A549 (cell line): ENCODE measurements at regions not wholly inside any gene's neighbourhood (a gene's known extent, or its start where the extent isn't known, plus 50 kb on each side); places are given as distances from the start of the nearest gene placed in this dataset.

ENCODE experiments used
- ATAC-seq, 2 experiments: fragments of 200-7000 bp in 1 of 2; fragments of >200 bp in 1 of 2; cut with Nextera tagmentation in 1 of 2; cut with Tn5 transposase in 1 of 2; 3 replicates each; pipeline versions ENCODE4 v1.8.0 to v1.9.1; 2018 to 2020; ENCODE audit warnings: mild to moderate bottlenecking in 1 of 2, moderate library complexity in 1 of 2
- CTCF ChIA-PET: fragments of 300-600 bp; sonication (Branson Sonifier 250); formaldehyde crosslinking; extraction: SDS; loops from one replicate; lab custom pipeline; 2021; ENCODE audit warnings: antibody characterized with exemption, inconsistent platforms; lab: Yijun Ruan, JAX
- POLR2A ChIA-PET: fragments of 350-600 bp; formaldehyde crosslinking; extraction: SDS; loops from one replicate; lab custom pipeline; 2021; ENCODE audit warnings: antibody characterized with exemption, inconsistent platforms; lab: Yijun Ruan, JAX
- DNase-seq, 2 experiments: peaks; one replicate each; pipeline versions ENCODE4 v3.0.0 to v3.0.0-alpha.2; 2011 to 2016; ENCODE audit warnings: low read depth in 1 of 2, low spot score in 1 of 2
- FAIRE-seq: peaks from 2 replicates; lab custom pipeline; 2011; peaks lifted over from hg19 to GRCh38; lab: Jason Lieb, UNC
- H3K27ac ChIP-seq, 2 experiments: fragments of >200 bp; sonication (Bioruptor Twin); formaldehyde crosslinking; 3 replicates each; pipeline ENCODE4 v1.5.1; 2016 to 2017
- H3K4me1 ChIP-seq: fragments of >200 bp; sonication (Bioruptor Twin); formaldehyde crosslinking; 3 replicates; pipeline ENCODE4 v1.6.1; 2016
- H3K4me2 ChIP-seq: fragments of >200 bp; sonication (Bioruptor Twin); formaldehyde crosslinking; 3 replicates; pipeline ENCODE4 v1.6.1; 2016
- H3K4me3 ChIP-seq: fragments of >200 bp; sonication (Bioruptor Twin); formaldehyde crosslinking; 3 replicates; pipeline ENCODE4 v1.5.1; 2016
- H3K9me3 ChIP-seq: fragments of >200 bp; sonication (Bioruptor Twin); formaldehyde crosslinking; 3 replicates; pipeline ENCODE4 v1.6.1; 2016
- CHD2 ChIP-seq: fragments of 150-350 bp; IDR thresholded peaks from 2 replicates; pipeline ENCODE4 v1.6.1; 2014; ENCODE audit warnings: low read length; ENCODE audit not compliant: partially characterized antibody
- CHD4 ChIP-seq: fragments of 200-600 bp; sonication (generic); IDR thresholded peaks from 2 replicates; pipeline ENCODE4 v1.6.1; 2016; ENCODE audit warnings: antibody characterized with exemption, mild to moderate bottlenecking, borderline replicate concordance
- EHF ChIP-seq: fragments of 250-450 bp; sonication (Bioruptor Pico); IDR thresholded peaks from 2 replicates; pipeline ENCODE4 v1.5.0; 2020; ENCODE audit warnings: mild to moderate bottlenecking
- FOXS1 ChIP-seq: fragments of 250-450 bp; sonication (Bioruptor Pico); IDR thresholded peaks from 2 replicates; pipeline ENCODE4 v1.5.0; 2020; ENCODE audit warnings: mild to moderate bottlenecking, moderate library complexity
- HOXA7 ChIP-seq: fragments of 250-450 bp; sonication (Bioruptor Pico); IDR thresholded peaks from 2 replicates; pipeline ENCODE4 v1.5.0; 2020; ENCODE audit warnings: mild to moderate bottlenecking, moderate library complexity
- HOXB13 ChIP-seq: fragments of 250-450 bp; sonication (Bioruptor Pico); IDR thresholded peaks from 2 replicates; pipeline ENCODE4 v1.5.0; 2020; ENCODE audit warnings: low read depth, mild to moderate bottlenecking, moderate library complexity
- HOXB5 ChIP-seq: fragments of 250-450 bp; sonication (Bioruptor Pico); IDR thresholded peaks from 2 replicates; pipeline ENCODE4 v1.5.0; 2020; ENCODE audit warnings: mild to moderate bottlenecking, moderate library complexity
- JUNB ChIP-seq: fragments of >200 bp; sonication (Bioruptor Twin); formaldehyde crosslinking; IDR thresholded peaks from 2 replicates; pipeline ENCODE4 v1.6.1; 2016
- PHF8 ChIP-seq: fragments of 200-600 bp; sonication (generic); IDR thresholded peaks from 2 replicates; pipeline ENCODE4 v1.6.1; 2016; ENCODE audit warnings: low read depth, mild to moderate bottlenecking, antibody characterized with exemption, moderate library complexity, borderline replicate concordance
- POLR2A ChIP-seq: IDR thresholded peaks from 2 replicates; pipeline ENCODE4 v1.6.1; 2012; ENCODE audit warnings: mild to moderate bottlenecking, low read length
- POLR2AphosphoS2 ChIP-seq: conservative IDR thresholded peaks from 2 replicates; pipeline ENCODE4 v1.6.1; 2012; ENCODE audit warnings: low read length, improper control_type of control experiment, inconsistent platforms
- RNF2 ChIP-seq: fragments of 200-600 bp; sonication (generic); IDR thresholded peaks from 2 replicates; pipeline ENCODE4 v1.6.1; 2016; ENCODE audit warnings: low read depth, mild to moderate bottlenecking, antibody characterized with exemption, moderate library complexity, borderline replicate concordance
- TFCP2L1 ChIP-seq: fragments of 250-450 bp; sonication (Bioruptor Pico); IDR thresholded peaks from 2 replicates; pipeline ENCODE4 v1.5.0; 2021; ENCODE audit warnings: mild to moderate bottlenecking
- ZC3H11A ChIP-seq: fragments of 450-650 bp; IDR thresholded peaks from 2 replicates; pipeline ENCODE4 v1.6.1; 2014; ENCODE audit warnings: antibody characterized with exemption, mild to moderate bottlenecking
- ZNF302 ChIP-seq: fragments of 250-450 bp; sonication (Bioruptor Pico); IDR thresholded peaks from 2 replicates; pipeline ENCODE4 v1.9.0; 2021; ENCODE audit warnings: inconsistent platforms, mild to moderate bottlenecking, moderate library complexity
- WGBS: methylation state at CpG from one replicate; pipeline ENCODE4 v1.1.6; 2017; ENCODE audit errors: missing lambda C conversion rate; 5-methylcytosine and 5-hydroxymethylcytosine counted together
- TF ChIP-seq, protein P1 (sequence below): fragments of 450-650 bp; IDR thresholded peaks from 2 replicates; pipeline ENCODE4 v1.6.1; 2014; ENCODE audit warnings: antibody characterized with exemption
- TF ChIP-seq, protein P2 (sequence below): IDR thresholded peaks from 2 replicates; pipeline ENCODE4 v1.6.1; 2012; ENCODE audit warnings: low read depth, borderline replicate concordance
- TF ChIP-seq, protein P3 (sequence below): fragments of >200 bp; sonication (Bioruptor Twin); formaldehyde crosslinking; IDR thresholded peaks from 2 replicates; pipeline ENCODE4 v1.6.1; 2016
- TF ChIP-seq, protein P4 (sequence below): fragments of 250-450 bp; sonication (Bioruptor Pico); IDR thresholded peaks from 2 replicates; pipeline ENCODE4 v1.5.0; 2021; ENCODE audit warnings: mild to moderate bottlenecking, moderate library complexity, borderline replicate concordance
- TF ChIP-seq, protein P5 (sequence below): IDR thresholded peaks from 2 replicates; pipeline ENCODE4 v1.6.1; 2012
- TF ChIP-seq, protein P6 (sequence below): fragments of >200 bp; sonication (Bioruptor Twin); formaldehyde crosslinking; IDR thresholded peaks from 3 replicates; pipeline ENCODE4 v1.6.1; 2016
- TF ChIP-seq, protein P7 (sequence below): IDR thresholded peaks from 2 replicates; pipeline ENCODE4 v1.6.1; 2012

DNA sequence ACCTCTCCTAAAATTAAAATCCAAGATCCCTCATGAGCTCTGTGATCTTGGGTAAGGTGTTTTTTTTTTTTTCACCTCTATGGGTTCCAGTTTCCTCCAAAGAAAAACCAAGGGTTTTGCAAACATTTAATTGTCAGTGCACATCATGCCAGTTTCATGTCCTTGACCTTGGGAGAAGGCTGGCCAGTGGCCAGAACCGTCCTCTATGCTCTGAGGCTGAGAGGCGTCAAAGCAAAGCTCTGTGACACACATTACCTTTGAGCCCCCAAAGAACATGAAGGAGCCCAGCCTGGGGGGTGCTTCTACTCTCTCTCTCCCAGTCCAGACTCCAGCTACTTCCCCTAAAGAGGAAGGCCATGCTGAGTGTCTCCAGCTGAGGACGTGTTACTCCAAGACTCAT is 145.5 kb upstream of the TMEM132C start:
- FAIRE-seq, result no peak

DNA sequence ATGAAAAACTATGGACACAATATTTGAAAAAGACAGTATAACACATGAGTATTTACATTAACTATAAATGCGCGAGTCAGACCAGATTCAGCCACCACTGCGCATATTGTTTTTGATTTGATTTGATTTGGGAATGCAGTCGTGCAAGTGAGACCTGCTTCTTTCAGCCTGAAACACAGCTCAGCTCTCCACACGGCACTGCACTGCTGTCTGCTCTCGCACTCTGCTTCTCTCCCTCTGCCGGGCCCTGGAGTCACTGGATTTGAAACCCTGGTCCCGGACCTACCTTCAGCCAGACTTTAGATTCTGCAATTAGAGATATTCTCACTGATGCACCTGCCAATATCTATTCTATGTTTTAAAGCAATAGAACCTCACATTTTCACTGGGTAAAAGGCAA is 143.9 kb upstream of the TMEM132C start:
- Histone ChIP-seq H3K27ac (no peak overlapping the region), H3K4me3 (no peak overlapping the region), H3K9me3 (peaks cover 21% of the 10 kb centered on the region; the same call in 2 of the 3 replicates), H3K4me1 (no peaks in the 10 kb centered on the region), H3K4me2 (no peak overlapping the region)
- ATAC-seq, result no peak
- DNase-seq, result no peak
- TF ChIP-seq HOXA7 (CRISPR knock-in tag), result no peak
- TF ChIP-seq POLR2A, result no peak
- no peak for TF ChIP-seq RNF2
- TF ChIP-seq, protein P1, sequence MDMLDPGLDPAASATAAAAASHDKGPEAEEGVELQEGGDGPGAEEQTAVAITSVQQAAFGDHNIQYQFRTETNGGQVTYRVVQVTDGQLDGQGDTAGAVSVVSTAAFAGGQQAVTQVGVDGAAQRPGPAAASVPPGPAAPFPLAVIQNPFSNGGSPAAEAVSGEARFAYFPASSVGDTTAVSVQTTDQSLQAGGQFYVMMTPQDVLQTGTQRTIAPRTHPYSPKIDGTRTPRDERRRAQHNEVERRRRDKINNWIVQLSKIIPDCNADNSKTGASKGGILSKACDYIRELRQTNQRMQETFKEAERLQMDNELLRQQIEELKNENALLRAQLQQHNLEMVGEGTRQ, result no peak
- TF ChIP-seq, protein P2, sequence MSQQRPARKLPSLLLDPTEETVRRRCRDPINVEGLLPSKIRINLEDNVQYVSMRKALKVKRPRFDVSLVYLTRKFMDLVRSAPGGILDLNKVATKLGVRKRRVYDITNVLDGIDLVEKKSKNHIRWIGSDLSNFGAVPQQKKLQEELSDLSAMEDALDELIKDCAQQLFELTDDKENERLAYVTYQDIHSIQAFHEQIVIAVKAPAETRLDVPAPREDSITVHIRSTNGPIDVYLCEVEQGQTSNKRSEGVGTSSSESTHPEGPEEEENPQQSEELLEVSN, result no peak
- TF ChIP-seq, protein P3, sequence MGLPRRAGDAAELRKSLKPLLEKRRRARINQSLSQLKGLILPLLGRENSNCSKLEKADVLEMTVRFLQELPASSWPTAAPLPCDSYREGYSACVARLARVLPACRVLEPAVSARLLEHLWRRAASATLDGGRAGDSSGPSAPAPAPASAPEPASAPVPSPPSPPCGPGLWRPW, result no peak
- TF ChIP-seq JUNB, result no peak
- no peak for TF ChIP-seq HOXB5 (CRISPR knock-in tag)
- no peak for TF ChIP-seq PHF8
- TF ChIP-seq, protein P4, sequence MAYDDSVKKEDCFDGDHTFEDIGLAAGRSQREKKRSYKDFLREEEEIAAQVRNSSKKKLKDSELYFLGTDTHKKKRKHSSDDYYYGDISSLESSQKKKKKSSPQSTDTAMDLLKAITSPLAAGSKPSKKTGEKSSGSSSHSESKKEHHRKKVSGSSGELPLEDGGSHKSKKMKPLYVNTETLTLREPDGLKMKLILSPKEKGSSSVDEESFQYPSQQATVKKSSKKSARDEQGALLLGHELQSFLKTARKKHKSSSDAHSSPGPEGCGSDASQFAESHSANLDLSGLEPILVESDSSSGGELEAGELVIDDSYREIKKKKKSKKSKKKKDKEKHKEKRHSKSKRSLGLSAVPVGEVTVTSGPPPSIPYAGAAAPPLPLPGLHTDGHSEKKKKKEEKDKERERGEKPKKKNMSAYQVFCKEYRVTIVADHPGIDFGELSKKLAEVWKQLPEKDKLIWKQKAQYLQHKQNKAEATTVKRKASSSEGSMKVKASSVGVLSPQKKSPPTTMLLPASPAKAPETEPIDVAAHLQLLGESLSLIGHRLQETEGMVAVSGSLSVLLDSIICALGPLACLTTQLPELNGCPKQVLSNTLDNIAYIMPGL (CRISPR knock-in tag), result no peak
- TF ChIP-seq HOXB13 (CRISPR knock-in tag), result no peak
- ChIA-PET POLR2A (no interaction called here), CTCF (no interaction called here)
- 46% methylated on average over 8 of the region's 8 CpGs for WGBS
- no peak for FAIRE-seq

More for the DNA sequence above, 145.5 kb upstream of the TMEM132C start:
- no peaks in the 10 kb centered on the region for H3K4me1 ChIP-seq
- ATAC-seq (no peak), DNase-seq (no peak)
- no peak for TF ChIP-seq EHF (CRISPR knock-in tag)
- TF ChIP-seq POLR2AphosphoS2, result no peak
- TF ChIP-seq FOXS1 (CRISPR knock-in tag), result no peak
- TF ChIP-seq PHF8, result no peak
- TF ChIP-seq, protein P5, sequence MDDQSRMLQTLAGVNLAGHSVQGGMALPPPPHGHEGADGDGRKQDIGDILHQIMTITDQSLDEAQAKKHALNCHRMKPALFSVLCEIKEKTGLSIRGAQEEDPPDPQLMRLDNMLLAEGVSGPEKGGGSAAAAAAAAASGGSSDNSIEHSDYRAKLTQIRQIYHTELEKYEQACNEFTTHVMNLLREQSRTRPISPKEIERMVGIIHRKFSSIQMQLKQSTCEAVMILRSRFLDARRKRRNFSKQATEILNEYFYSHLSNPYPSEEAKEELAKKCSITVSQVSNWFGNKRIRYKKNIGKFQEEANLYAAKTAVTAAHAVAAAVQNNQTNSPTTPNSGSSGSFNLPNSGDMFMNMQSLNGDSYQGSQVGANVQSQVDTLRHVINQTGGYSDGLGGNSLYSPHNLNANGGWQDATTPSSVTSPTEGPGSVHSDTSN, result no peak
- TF ChIP-seq TFCP2L1 (CRISPR knock-in tag), result no peak
- TF ChIP-seq CHD4, result no peak
- TF ChIP-seq ZNF302 (CRISPR knock-in tag), result no peak
- no peak for TF ChIP-seq ZC3H11A
- TF ChIP-seq CHD2, result no peak
- TF ChIP-seq, protein P6, sequence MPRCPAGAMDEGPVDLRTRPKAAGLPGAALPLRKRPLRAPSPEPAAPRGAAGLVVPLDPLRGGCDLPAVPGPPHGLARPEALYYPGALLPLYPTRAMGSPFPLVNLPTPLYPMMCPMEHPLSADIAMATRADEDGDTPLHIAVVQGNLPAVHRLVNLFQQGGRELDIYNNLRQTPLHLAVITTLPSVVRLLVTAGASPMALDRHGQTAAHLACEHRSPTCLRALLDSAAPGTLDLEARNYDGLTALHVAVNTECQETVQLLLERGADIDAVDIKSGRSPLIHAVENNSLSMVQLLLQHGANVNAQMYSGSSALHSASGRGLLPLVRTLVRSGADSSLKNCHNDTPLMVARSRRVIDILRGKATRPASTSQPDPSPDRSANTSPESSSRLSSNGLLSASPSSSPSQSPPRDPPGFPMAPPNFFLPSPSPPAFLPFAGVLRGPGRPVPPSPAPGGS, result no peak
- TF ChIP-seq, protein P7, sequence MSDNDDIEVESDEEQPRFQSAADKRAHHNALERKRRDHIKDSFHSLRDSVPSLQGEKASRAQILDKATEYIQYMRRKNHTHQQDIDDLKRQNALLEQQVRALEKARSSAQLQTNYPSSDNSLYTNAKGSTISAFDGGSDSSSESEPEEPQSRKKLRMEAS, result no peak
- TF ChIP-seq, protein P3, result no peak
- POLR2A ChIA-PET, result no interaction called here
- H3K4me3 ChIP-seq, result no peak overlapping the region
- 6% methylated on average over 3 of the region's 3 CpGs for WGBS
- peaks cover 24% of the 10 kb centered on the region; the same call in 2 of the 3 replicates for H3K9me3 ChIP-seq
- H3K27ac ChIP-seq, result no peak overlapping the region
- CTCF ChIA-PET, result no interaction called here
- no peak overlapping the region for H3K4me2 ChIP-seq
